Psoas muscle (tissue), 7 donors: ENCODE measurements at regions not wholly inside any gene's neighbourhood (a gene's known extent, or its start where the extent isn't known, plus 50 kb on each side); places are given as distances from the start of the nearest gene placed in this dataset.

Source experiments
- ATAC-seq, 4 donors: fragments of 200-7000 bp; cut with Tn5 transposase; one replicate each; pipeline ENCODE4 v1.9.1; 2020; ENCODE audit warnings: moderate library complexity in 3 of 4, mild to moderate bottlenecking in 2 of 4
- DNase-seq, 2 donors: peaks; one replicate each; pipeline ENCODE4 v3.0.0-alpha.2; 2020
- H3K27ac ChIP-seq: fragments of 200-600 bp; one replicate; pipeline ENCODE4 v1.8.0; 2022
- H3K27me3 ChIP-seq, 3 donors: fragments of 200-600 bp in 1 of 3; one replicate each; pipeline versions ENCODE4 v1.6.1 to v1.8.0; 2013 to 2022; ENCODE audit warnings: low read length in 2 of 3, mild to moderate bottlenecking in 2 of 3, moderate library complexity in 1 of 3; ENCODE audit not compliant: insufficient read depth in 3 of 3
- H3K36me3 ChIP-seq, 2 donors: fragments of 200-600 bp in 1 of 2; one replicate each; pipeline versions ENCODE4 v1.6.1 to v1.8.0; 2013 to 2022; ENCODE audit warnings: low read depth in 1 of 2, mild to moderate bottlenecking in 1 of 2, moderate library complexity in 1 of 2; ENCODE audit not compliant: insufficient read depth in 1 of 2
- H3K4me1 ChIP-seq: fragments of 200-600 bp; one replicate; pipeline ENCODE4 v1.8.0; 2022
- H3K4me3 ChIP-seq: fragments of 200-600 bp; one replicate; pipeline ENCODE4 v1.8.0; 2022; ENCODE audit warnings: mild to moderate bottlenecking
- H3K9me3 ChIP-seq: fragments of 200-600 bp; one replicate; pipeline ENCODE4 v1.8.0; 2022
- WGBS, 3 donors: extraction: QIAGEN DNeasy Blood & Tissue Kit; methylation state at CpG; one replicate each; pipeline versions ENCODE4 v1.1.6 to v1.1.7; 2013; 5-methylcytosine and 5-hydroxymethylcytosine counted together
- intact Hi-C, 2 donors: fragments of 100-400 bp; cut with DNase I; formaldehyde crosslinking; loops; one replicate each; pipeline versions ENCODE4 v1.11.0 to v1.14.2; 2022
- TF ChIP-seq, protein P1 (sequence below): fragments of 200-600 bp; IDR thresholded peaks from one replicate; pipeline ENCODE4 v1.8.0; 2022; ENCODE audit warnings: antibody characterized with exemption
- donor health status: healthy with polysubstance abuse.
- donor health status: DM: no; HTN: no; CAD: no; lungs with moderate emphysema.
- donor health status: Bipolar disorder and iron deficiency.
- donor health status: healthy.
- donor health status: DM: yes; HTN: yes; CAD: no.
- donor health status: DM: no; HTN: no; CAD: no.
- donor health status: DM: yes; HTN: yes; CAD: no.

DNA sequence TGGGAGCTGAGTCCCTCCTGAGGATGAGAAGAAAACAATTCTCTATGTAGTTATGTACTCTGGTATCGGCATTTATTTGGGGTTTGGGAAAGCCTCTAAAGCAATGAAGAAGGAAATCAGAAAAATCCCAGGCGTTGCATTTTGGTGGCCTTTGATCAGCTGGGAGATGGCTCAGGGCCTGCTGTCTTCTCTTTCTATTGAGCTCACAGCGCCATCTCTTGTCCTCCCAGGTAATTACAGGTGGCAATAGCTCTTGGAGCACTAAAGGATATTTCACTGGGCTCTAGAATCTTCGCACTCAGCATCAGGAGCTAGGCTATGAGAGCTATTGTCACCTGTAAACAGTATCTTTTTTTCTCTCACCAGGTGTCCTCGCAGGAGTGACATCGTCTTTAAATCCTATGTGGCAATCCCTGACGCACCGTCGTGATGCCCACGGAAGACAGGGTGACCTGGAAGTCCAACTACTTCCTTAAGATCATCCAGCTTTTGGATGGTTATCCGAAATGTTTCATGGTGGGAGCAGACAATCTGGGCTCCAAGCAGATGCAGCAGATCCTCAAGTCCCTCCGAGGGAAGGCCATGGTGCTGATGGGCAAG is 76.1 kb upstream of the PMAIP1 start:
- no peak overlapping the region for H3K27ac ChIP-seq
- intact Hi-C loops: loop anchor here (2.0 to 10.0 kb wide), 3 partner anchors 189 to 366 kb away; no protein-coding TSS in a partner anchor
- no peaks in the 10 kb centered on the region for H3K9me3 ChIP-seq
- ATAC-seq: peak in 1 of 4 donors; percentile 73
- H3K27me3 ChIP-seq: no peaks in the 10 kb centered on the region
- no peaks in the 10 kb centered on the region for H3K36me3 ChIP-seq
- peak; percentile 38 to 60 for DNase-seq
- WGBS, 3 donors: 32 to 37% (median 36%) methylated on average over 12 of the region's 12 CpGs
- no peak overlapping the region for H3K4me3 ChIP-seq
- no peaks in the 10 kb centered on the region for H3K4me1 ChIP-seq
- TF ChIP-seq, protein P1, sequence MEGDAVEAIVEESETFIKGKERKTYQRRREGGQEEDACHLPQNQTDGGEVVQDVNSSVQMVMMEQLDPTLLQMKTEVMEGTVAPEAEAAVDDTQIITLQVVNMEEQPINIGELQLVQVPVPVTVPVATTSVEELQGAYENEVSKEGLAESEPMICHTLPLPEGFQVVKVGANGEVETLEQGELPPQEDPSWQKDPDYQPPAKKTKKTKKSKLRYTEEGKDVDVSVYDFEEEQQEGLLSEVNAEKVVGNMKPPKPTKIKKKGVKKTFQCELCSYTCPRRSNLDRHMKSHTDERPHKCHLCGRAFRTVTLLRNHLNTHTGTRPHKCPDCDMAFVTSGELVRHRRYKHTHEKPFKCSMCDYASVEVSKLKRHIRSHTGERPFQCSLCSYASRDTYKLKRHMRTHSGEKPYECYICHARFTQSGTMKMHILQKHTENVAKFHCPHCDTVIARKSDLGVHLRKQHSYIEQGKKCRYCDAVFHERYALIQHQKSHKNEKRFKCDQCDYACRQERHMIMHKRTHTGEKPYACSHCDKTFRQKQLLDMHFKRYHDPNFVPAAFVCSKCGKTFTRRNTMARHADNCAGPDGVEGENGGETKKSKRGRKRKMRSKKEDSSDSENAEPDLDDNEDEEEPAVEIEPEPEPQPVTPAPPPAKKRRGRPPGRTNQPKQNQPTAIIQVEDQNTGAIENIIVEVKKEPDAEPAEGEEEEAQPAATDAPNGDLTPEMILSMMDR: peak; percentile 61

DNA sequence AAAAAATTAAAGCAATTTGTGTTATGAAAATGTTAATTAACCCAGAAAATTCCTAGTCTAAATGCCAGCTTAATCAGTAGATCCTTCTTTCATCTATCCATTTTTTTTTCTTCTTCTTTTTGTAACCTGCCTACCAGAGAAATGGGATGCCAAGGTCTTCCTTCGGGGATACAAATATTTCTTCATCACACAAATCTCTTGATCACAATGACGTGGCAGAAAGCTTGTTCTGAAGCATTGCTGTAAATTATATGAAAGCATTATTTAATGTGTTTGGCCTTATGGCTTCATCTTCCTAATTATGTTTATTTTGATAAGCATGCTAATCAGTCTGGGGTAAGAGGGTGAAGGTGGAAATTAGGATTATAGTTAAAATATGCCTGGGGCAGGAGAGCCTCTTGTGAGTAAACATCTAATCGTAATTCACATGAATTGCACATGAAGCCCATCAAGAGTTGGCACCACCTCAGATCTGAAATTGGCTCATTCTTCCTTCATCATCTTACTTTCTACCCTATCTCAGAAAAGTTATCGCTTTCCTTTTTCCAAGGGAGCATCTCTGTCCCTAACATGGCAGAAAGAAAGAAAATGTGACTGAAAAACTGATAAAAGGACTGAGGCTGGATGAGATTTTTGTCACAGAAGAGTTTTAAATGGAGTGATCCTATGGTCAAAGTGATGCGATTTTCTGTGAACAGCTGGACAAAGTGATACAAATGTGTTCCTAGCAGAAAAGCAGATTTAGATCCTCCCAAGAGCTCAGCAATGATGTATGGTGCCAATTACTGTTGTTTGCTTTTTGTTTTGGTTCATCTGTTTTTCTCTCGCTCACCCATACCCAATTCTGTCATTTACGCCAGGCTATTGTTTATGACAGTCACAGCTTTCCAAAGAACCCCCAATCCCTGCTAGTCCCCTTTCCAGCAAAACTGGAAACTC is 76.9 kb upstream of the PMAIP1 start:
- DNase-seq: no peak
- 55 to 64% (median 57%) methylated on average over 7 of the region's 7 CpGs for WGBS, 3 donors
- H3K27ac ChIP-seq: no peak overlapping the region
- no peaks in the 10 kb centered on the region for H3K27me3 ChIP-seq
- no peaks in the 10 kb centered on the region for H3K4me1 ChIP-seq
- no peak for ATAC-seq
- no peaks in the 10 kb centered on the region for H3K36me3 ChIP-seq
- no peak overlapping the region for H3K4me3 ChIP-seq
- H3K9me3 ChIP-seq: no peaks in the 10 kb centered on the region
- TF ChIP-seq, protein P1: no peak
- intact Hi-C loops: loop anchor here (5.0 to 10.0 kb wide), 2 partner anchors 188 to 366 kb away; no protein-coding TSS in a partner anchor

DNA sequence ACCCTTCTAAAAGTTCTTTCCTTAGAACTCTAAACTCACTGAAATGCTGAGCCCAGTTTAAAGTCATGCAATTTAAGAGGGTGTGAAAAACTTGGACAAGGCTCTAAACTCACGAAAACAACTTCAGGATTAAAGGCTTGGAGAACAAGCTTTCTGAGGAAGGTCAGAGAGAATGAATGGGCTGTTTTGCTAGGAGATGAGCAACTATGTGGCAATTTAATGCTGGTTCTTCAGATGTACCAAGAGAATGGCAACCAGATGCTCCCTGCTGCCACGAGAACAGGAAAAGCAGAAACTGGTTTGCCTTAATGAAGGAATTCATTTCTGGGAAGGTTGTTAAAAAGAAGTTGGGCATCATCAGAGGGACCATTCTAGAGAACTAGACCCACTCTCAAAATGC is 77.8 kb upstream of the PMAIP1 start:
- no peaks in the 10 kb centered on the region for H3K4me1 ChIP-seq
- intact Hi-C loops: loop anchor here (5.0 to 10.0 kb wide), 2 partner anchors 187 to 365 kb away; no protein-coding TSS in a partner anchor
- no peaks in the 10 kb centered on the region for H3K36me3 ChIP-seq
- TF ChIP-seq, protein P1: no peak
- DNase-seq (no peak), ATAC-seq (no peak)
- no peak overlapping the region for H3K27ac ChIP-seq
- H3K9me3 ChIP-seq: no peaks in the 10 kb centered on the region
- H3K4me3 ChIP-seq: no peak overlapping the region
- 20 to 38% (median 29%) methylated on average over 2 of the region's 2 CpGs for WGBS, 3 donors
- no peaks in the 10 kb centered on the region for H3K27me3 ChIP-seq

DNA sequence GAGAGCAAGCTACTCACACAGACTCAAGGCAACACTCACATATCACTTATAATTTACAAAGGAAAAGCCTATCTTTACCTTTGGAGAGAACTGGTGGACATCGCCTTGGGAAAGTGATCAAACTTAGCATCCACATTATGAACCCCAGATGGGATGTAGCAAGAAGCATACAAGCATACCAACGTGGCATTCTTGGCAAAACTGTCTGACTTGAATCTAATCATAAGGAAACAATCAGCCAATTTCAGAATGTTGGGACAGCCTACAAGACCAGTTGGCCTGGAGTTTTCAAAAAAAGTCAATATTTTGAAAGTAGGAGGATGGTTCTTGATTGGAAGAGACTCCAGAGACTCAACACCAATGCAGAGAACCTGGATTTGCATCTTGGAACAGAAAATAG is 79.1 kb upstream of the PMAIP1 start:
- ATAC-seq (no peak), DNase-seq (no peak)
- no peak overlapping the region for H3K4me3 ChIP-seq
- TF ChIP-seq, protein P1: no peak
- no peaks in the 10 kb centered on the region for H3K27me3 ChIP-seq
- WGBS, 3 donors: 17 to 52% (median 45%) methylated on average over 2 of the region's 2 CpGs
- no peaks in the 10 kb centered on the region for H3K9me3 ChIP-seq
- H3K36me3 ChIP-seq: no peaks in the 10 kb centered on the region
- H3K4me1 ChIP-seq: no peaks in the 10 kb centered on the region
- H3K27ac ChIP-seq: no peak overlapping the region
- intact Hi-C loops: loop anchor here (5.0 to 10.0 kb wide), 2 partner anchors 186 to 363 kb away; no protein-coding TSS in a partner anchor
